ENCODE measurements at regions not wholly inside any gene's neighbourhood (a gene's known extent, or its start where the extent isn't known, plus 50 kb on each side); places are given as distances from the start of the nearest gene placed in this dataset.

- in situ Hi-C loops (cut with HindIII; ENCODE audit: low sequenced_read_pairs), result loop anchor here (5.0 kb wide), 1 partner anchor 93 kb away; no protein-coding TSS in a partner anchor
Observed at GRCh38 chr10:132484922-132485321, 52.7 kb upstream of the INPP5A start.

- in situ Hi-C loops (cut with HindIII; ENCODE audit: low sequenced_read_pairs), result no loop called here
Observed at GRCh38 chr10:132485391-132485790, 52.2 kb upstream of the INPP5A start.

GRCh38 chr10:132486539-132487121 lies 51.0 kb upstream of the INPP5A start:
- in situ Hi-C loops (cut with HindIII; ENCODE audit: low sequenced_read_pairs), result no loop called here

- in situ Hi-C loops (cut with HindIII; ENCODE audit: low sequenced_read_pairs), result no loop called here
Observed at GRCh38 chr10:132487241-132488135, 50.1 kb upstream of the INPP5A start.

All from endothelial cell of hepatic sinusoid (primary cell).